GM12878 (cell line): ENCODE measurements at regions not wholly inside any gene's neighbourhood (a gene's known extent, or its start where the extent isn't known, plus 50 kb on each side); places are given as distances from the start of the nearest gene placed in this dataset.

ENCODE experiments used
- ATAC-seq: fragments of 200-7000 bp; cut with Tn5 transposase; 3 replicates; pipeline ENCODE4 v1.9.1; 2020; ENCODE audit warnings: mild to moderate bottlenecking, moderate library complexity
- BruUV-seq: library from RNA; stranded (reverse); fragments of 400-500 nt; replicated peaks from 2 replicates; lab custom pipeline; 2021; lab: Mats Ljungman, UMichigan
- CTCF ChIA-PET: fragments of 300-600 bp; sonication (Branson Sonifier 250); formaldehyde crosslinking; extraction: SDS; loops from one replicate; lab custom pipeline; 2021; ENCODE audit warnings: inconsistent platforms; lab: Yijun Ruan, JAX
- POLR2A ChIA-PET: fragments of 350-600 bp; formaldehyde crosslinking; extraction: SDS; loops from one replicate; lab custom pipeline; 2021; ENCODE audit warnings: inconsistent platforms; lab: Charles Lee
- RAD21 ChIA-PET: fragments of 300-600 bp; sonication (Branson Sonifier 250); formaldehyde crosslinking; loops from one replicate; lab custom pipeline; 2023; ENCODE audit warnings: antibody characterized with exemption; ENCODE audit not compliant: unreplicated experiment; lab: Charles Lee
- SMC1A ChIA-PET: fragments of 300-600 bp; sonication (Branson Sonifier 250); formaldehyde crosslinking; loops from one replicate; lab custom pipeline; 2023; ENCODE audit not compliant: unreplicated experiment, uncharacterized antibody; lab: Charles Lee
- DNase-seq: peaks from one replicate; pipeline ENCODE4 v3.0.0-alpha.2; 2011; ENCODE audit warnings: low read depth, low spot score
- FAIRE-seq: peaks from 3 replicates; lab custom pipeline; 2011; peaks lifted over from hg19 to GRCh38; lab: Jason Lieb, UNC
- H2AFZ ChIP-seq: 2 replicates; pipeline ENCODE4 v1.6.0; 2011; ENCODE audit warnings: low read depth, low read length, control low read depth; ENCODE audit not compliant: control insufficient read depth
- H3K27ac ChIP-seq: 2 replicates; pipeline ENCODE4 v1.5.1; 2011; ENCODE audit warnings: control low read depth; ENCODE audit not compliant: control insufficient read depth, insufficient read depth
- H3K27me3 ChIP-seq, 2 experiments: replicated peaks in 1 of 2; 2 replicates each; pipeline versions ENCODE4 v1.6.0 to v1.6.1; 2011; ENCODE audit warnings: low read length in 1 of 2; ENCODE audit not compliant: control insufficient read depth in 2 of 2, insufficient read depth in 2 of 2
- H3K36me3 ChIP-seq, 2 experiments: 2 replicates each; pipeline ENCODE4 v1.5.1; 2011; ENCODE audit warnings: low read length in 1 of 2; ENCODE audit not compliant: control insufficient read depth in 2 of 2, insufficient read depth in 2 of 2
- H3K4me1 ChIP-seq: 2 replicates; pipeline ENCODE4 v1.6.1; 2011; ENCODE audit warnings: mild to moderate bottlenecking, low read length, moderate library complexity, mixed read lengths; ENCODE audit not compliant: control insufficient read depth, insufficient read depth
- H3K4me2 ChIP-seq: 2 replicates; pipeline ENCODE4 v1.6.0; 2011; ENCODE audit warnings: control low read depth; ENCODE audit not compliant: control insufficient read depth, insufficient read depth
- H3K4me3 ChIP-seq: fragments of 200-600 bp; sonication (generic); 2 replicates; pipeline ENCODE4 v1.5.1; 2016
- H3K79me2 ChIP-seq: 2 replicates; pipeline ENCODE4 v1.6.0; 2011; ENCODE audit warnings: low read length; ENCODE audit not compliant: control insufficient read depth, insufficient read depth
- H3K9ac ChIP-seq: 2 replicates; pipeline ENCODE4 v1.8.0; 2011; ENCODE audit warnings: low read length, control low read depth, mixed read lengths; ENCODE audit not compliant: control insufficient read depth, insufficient read depth
- H3K9me3 ChIP-seq: replicated peaks from 3 replicates; pipeline ENCODE4 v1.5.1; 2011; ENCODE audit warnings: mild to moderate bottlenecking, low read length; ENCODE audit not compliant: control insufficient read depth, insufficient read depth
- H4K20me1 ChIP-seq: 2 replicates; pipeline ENCODE4 v1.6.0; 2011; ENCODE audit not compliant: control insufficient read depth, insufficient read depth
- CREB1 ChIP-seq: IDR thresholded peaks from 2 replicates; pipeline ENCODE4 v1.6.1; 2012; ENCODE audit warnings: low read depth, mild to moderate bottlenecking, inconsistent platforms
- E2F4 ChIP-seq: IDR thresholded peaks from 2 replicates; pipeline ENCODE4 v1.6.1; 2012; ENCODE audit warnings: low read depth, low read length, improper control_type of control experiment
- E2F8 ChIP-seq: fragments of 450-650 bp; IDR thresholded peaks from 2 replicates; pipeline ENCODE4 v1.6.1; 2018; ENCODE audit warnings: mild to moderate bottlenecking, low read depth, moderate library complexity; ENCODE audit not compliant: partially characterized antibody
- HCFC1 ChIP-seq: fragments of 150-350 bp; IDR thresholded peaks from 2 replicates; pipeline ENCODE4 v1.6.1; 2014; ENCODE audit warnings: low read length
- NKRF ChIP-seq: fragments of 450-650 bp; conservative IDR thresholded peaks from 2 replicates; pipeline ENCODE4 v1.6.1; 2017; ENCODE audit warnings: mild to moderate bottlenecking, moderate library complexity
- POLR2AphosphoS2 ChIP-seq: IDR thresholded peaks from 2 replicates; pipeline ENCODE4 v1.6.1; 2011; ENCODE audit warnings: low read depth, mild to moderate bottlenecking, low read length, improper control_type of control experiment, moderate library complexity
- RBBP5 ChIP-seq: fragments of 200-600 bp; sonication (generic); conservative IDR thresholded peaks from 2 replicates; pipeline ENCODE4 v1.6.1; 2016
- STAT3 ChIP-seq: IDR thresholded peaks from 2 replicates; pipeline ENCODE4 v1.6.1; 2011; ENCODE audit warnings: low read depth, low read length, improper control_type of control experiment
- TBL1XR1 ChIP-seq: IDR thresholded peaks from 2 replicates; pipeline ENCODE4 v1.6.1; 2012; ENCODE audit warnings: low read depth, low read length, improper control_type of control experiment
- ZSCAN29 ChIP-seq: fragments of 450-650 bp; IDR thresholded peaks from 2 replicates; pipeline ENCODE4 v1.6.1; 2017; ENCODE audit warnings: mild to moderate bottlenecking, moderate library complexity
- WGBS: methylation state at CpG from one replicate; pipeline ENCODE4 v1.1.6; 2016; ENCODE audit warnings: low lambda C conversion rate; ENCODE audit not compliant: insufficient replicate concordance, insufficient coverage; ENCODE audit errors: missing lambda C conversion rate; 5-methylcytosine and 5-hydroxymethylcytosine counted together
- in situ Hi-C: fragments of 300-500 bp; cut with MboI; formaldehyde crosslinking; loops from 9 replicates; pipeline ENCODE4 v1.14.3; 2018; ENCODE audit warnings: mixed read lengths
- intact Hi-C: fragments of 100-400 bp; cut with micrococcal nuclease; formaldehyde crosslinking; loops from one replicate; pipeline ENCODE4 v1.14.2; 2022; ENCODE audit not compliant: unreplicated experiment
- TF ChIP-seq, protein P1 (sequence below): fragments of 150-350 bp; IDR thresholded peaks from 2 replicates; pipeline ENCODE4 v1.6.1; 2016; ENCODE audit warnings: low read depth, low read length

DNA sequence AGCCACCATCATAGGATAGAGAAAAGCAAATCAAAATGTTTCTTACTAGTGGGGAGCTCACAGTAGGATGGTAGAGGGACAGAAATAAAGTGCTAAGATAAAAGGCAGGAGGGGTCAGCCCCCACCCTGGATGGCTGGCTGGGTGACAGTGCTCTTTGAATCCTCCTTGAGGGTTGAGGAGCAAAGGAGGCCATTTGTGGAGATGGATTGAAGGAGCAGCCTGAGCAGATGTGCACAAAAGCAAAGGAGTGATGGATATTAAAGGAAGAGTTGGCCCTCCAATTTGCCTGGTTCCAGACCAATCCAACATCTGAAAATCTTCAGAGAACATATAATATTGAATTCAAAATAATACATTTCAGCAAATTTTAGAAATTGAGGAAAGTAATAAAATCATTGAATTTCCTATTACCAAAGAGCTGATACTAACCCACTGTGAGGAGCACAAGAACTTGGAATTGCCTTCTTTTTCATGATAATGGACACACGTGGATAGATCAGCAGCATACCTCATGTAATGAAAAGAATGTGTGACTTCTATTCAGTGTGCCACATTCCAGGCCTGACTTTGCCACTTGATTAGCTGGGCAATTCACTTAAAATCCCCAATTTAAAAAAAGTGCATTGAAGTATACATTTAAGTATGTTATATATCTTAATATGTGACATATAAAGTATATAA, 287.0 kb downstream of the FAT3 start:
- H3K9me3 ChIP-seq: no peaks in the 10 kb centered on the region
- in situ Hi-C loops: no loop called here
- H3K9ac ChIP-seq: no peak overlapping the region
- ChIA-PET RAD21 (no interaction called here), SMC1A (interaction anchor here (1.0 kb wide), 1 partner anchor 374 kb away, joined by 3 read pairs; no protein-coding TSS in a partner anchor), CTCF (no interaction called here), POLR2A (no interaction called here)
- no peak for ATAC-seq
- TF ChIP-seq HCFC1: no peak
- TF ChIP-seq POLR2AphosphoS2: no peak
- TF ChIP-seq E2F8: no peak
- TF ChIP-seq, protein P1, sequence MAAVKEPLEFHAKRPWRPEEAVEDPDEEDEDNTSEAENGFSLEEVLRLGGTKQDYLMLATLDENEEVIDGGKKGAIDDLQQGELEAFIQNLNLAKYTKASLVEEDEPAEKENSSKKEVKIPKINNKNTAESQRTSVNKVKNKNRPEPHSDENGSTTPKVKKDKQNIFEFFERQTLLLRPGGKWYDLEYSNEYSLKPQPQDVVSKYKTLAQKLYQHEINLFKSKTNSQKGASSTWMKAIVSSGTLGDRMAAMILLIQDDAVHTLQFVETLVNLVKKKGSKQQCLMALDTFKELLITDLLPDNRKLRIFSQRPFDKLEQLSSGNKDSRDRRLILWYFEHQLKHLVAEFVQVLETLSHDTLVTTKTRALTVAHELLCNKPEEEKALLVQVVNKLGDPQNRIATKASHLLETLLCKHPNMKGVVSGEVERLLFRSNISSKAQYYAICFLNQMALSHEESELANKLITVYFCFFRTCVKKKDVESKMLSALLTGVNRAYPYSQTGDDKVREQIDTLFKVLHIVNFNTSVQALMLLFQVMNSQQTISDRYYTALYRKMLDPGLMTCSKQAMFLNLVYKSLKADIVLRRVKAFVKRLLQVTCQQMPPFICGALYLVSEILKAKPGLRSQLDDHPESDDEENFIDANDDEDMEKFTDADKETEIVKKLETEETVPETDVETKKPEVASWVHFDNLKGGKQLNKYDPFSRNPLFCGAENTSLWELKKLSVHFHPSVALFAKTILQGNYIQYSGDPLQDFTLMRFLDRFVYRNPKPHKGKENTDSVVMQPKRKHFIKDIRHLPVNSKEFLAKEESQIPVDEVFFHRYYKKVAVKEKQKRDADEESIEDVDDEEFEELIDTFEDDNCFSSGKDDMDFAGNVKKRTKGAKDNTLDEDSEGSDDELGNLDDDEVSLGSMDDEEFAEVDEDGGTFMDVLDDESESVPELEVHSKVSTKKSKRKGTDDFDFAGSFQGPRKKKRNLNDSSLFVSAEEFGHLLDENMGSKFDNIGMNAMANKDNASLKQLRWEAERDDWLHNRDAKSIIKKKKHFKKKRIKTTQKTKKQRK: no peak
- TF ChIP-seq RBBP5: no peak
- no peak for TF ChIP-seq STAT3
- TF ChIP-seq NKRF: no peak
- TF ChIP-seq CREB1: no peak
- no peak for TF ChIP-seq E2F4
- no peak for TF ChIP-seq TBL1XR1
- no peak for TF ChIP-seq ZSCAN29
- no peaks in the 10 kb centered on the region for H3K79me2 ChIP-seq
- H2AFZ ChIP-seq: no peak overlapping the region
- H3K4me3 ChIP-seq: no peak overlapping the region
- H3K27ac ChIP-seq: no peak overlapping the region
- H3K27me3 ChIP-seq: no peaks in the 10 kb centered on the region; a peak in 1 of 4 replicates
- no peak for FAIRE-seq
- no peaks in the 10 kb centered on the region for H4K20me1 ChIP-seq
- no peak overlapping the region for H3K4me2 ChIP-seq
- no peaks in the 10 kb centered on the region for H3K36me3 ChIP-seq
- WGBS: 0% methylated on average over 1 of the region's 1 CpG
- no peak for DNase-seq
- H3K4me1 ChIP-seq: no peaks in the 10 kb centered on the region
- no TSS peak for BruUV-seq
- intact Hi-C loops: no loop called here
